ENCODE measurements at regions not wholly inside any gene's neighbourhood (a gene's known extent, or its start where the extent isn't known, plus 50 kb on each side); places are given as distances from the start of the nearest gene placed in this dataset.

DNA sequence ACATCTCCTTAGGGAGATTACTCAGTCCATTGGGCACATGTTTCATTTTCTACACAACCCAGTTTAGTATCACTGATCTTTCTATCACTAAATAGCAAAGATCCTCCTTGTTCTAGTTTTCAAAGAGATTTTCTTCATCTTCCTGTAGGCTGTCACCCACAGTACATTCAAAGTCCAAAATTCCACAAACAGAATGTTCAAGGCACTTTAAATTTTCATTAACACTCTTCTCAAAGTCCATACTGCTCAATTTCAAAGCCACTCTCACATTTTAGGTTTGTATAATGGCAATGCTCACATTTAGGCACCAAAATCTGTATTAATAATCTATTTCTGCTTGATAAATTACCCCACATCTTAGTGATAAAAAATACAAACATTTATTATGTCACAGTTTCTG lies 152.8 kb downstream of the FSIP2 start:
- no peak overlapping the region for H3K4me3 ChIP-seq (ENCODE audit: low read length)
- TF ChIP-seq ZNF274 (IDR thresholded peaks at IDR 0.05; ENCODE audit: low read depth, low read length), result no peak

DNA sequence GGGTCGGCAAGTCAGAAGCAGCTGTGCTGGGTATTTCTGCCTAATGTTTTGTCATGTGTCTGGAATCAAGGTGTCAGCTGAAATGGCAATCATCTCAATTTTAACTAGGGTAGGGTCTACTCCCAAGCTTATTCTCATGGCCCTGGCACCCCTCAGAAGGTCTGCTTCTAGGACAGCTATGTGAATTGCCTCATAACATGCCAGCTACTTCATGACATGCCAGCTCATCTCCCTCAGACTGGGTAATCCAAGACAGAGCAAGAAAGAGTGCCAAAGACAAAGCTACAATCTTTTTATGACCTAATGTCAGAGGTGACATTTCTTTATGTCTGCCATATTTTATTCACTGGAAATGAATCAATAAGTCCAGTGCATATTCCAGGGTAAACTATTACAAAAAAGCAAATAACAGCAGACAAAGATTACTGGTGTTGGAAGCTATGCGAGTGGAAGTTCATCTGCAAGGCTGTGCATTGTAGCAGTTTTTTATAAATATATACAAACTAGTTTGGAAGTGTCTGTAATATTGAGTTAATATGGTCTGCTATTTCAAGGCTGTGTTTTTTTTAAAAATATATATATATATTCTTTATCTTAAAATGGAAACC lies 153.3 kb downstream of the FSIP2 start:
- no peak for TF ChIP-seq ZNF274 (IDR thresholded peaks at IDR 0.05; ENCODE audit: low read depth, low read length)
- no peak overlapping the region for H3K4me3 ChIP-seq (ENCODE audit: low read length)

DNA sequence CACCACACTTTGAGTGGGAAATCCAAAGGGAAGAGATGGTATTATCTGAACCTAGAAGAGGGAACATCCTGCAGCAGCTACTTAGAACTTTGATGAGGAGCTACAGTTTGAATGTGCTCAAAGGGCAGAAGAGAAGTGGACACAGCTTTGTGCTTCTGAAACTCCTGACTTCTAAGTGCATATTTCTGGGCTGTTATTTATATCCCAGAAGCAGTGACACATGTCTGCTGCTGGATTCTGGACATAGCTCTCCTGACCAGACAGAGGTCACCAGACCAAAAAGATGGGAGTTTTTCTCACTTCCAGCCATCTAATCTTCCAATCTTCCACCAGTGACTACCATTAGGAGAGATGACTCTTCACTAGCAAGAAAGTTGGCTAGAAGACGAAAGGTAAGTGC lies 153.9 kb downstream of the FSIP2 start:
- TF ChIP-seq ZNF274 (IDR thresholded peaks at IDR 0.05; ENCODE audit: low read depth, low read length), result no peak

DNA sequence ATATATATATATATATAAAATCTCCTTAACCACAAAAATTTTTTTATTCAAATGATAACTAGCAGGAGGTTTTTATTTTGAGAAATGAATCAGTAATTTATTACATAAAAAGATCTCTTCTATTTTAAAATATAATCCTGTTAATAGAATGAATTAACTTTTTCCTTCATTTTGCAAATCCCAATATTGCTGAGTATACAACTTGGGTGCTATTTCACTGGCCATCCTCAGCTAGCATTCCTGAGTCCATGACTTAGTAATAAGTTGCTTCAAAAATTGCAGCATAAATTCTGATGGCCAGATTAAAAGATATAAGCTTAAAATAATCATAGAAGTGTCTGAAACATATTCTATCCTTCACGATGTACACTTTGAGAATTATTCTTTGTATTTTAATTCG lies 155.6 kb downstream of the FSIP2 start:
- H3K4me3 ChIP-seq (ENCODE audit: low read length), result no peak overlapping the region
- TF ChIP-seq ZNF274 (IDR thresholded peaks at IDR 0.05; ENCODE audit: low read depth, low read length), result no peak

More for the DNA sequence above, 153.9 kb downstream of the FSIP2 start:
- H3K4me3 ChIP-seq (ENCODE audit: low read length), result no peak overlapping the region

DNA sequence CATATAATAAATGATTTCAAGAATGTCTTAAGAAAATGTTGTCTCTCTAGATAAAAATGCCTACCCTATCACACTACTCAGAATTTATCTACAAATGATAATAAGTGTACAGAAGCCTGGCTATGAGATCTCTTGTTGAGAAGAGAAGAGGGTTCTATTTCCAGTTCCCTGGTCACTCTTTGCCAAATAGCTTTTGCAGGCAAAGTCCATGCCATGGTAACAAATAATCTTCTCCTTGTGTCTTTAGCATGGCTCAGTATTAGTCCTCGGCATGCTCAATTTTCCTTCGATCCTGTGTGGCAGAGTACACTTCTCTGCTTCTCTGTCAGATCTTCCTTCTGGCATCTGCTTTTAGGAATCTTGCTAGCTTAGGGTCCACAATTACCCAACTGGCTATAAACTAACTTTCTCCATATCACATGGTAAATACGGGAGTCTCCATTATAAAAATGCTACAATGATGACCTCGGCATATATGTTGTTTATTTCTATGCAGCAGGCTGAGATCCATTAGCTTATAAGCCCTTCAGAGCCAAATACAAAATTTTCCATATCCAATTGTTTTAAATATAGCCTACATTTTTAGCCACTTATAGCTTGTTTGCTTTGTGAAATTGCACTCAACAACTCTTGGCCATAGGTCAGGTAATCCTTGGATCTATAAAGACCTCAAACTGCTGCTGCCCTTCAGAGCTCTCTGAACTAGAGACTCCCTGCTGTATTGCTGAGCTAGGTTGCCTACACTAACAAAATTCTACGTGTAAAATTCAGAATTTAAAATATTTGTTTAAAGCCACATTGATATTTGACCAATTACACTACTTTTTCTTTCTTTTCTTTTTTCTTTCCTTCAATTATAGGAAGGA lies 157.5 kb downstream of the FSIP2 start:
- H3K4me3 ChIP-seq (ENCODE audit: low read length), result no peak overlapping the region
- TF ChIP-seq ZNF274 (IDR thresholded peaks at IDR 0.05; ENCODE audit: low read depth, low read length), result no peak

- no peak for TF ChIP-seq ZNF274 (IDR thresholded peaks at IDR 0.05; ENCODE audit: low read depth, low read length)
- no peak overlapping the region for H3K4me3 ChIP-seq (ENCODE audit: low read length)
Observed at GRCh38 chr2:185899366-185899765, 160.8 kb downstream of the FSIP2 start.

- no peak for TF ChIP-seq ZNF274 (IDR thresholded peaks at IDR 0.05; ENCODE audit: low read depth, low read length)
- H3K4me3 ChIP-seq (ENCODE audit: low read length), result no peak overlapping the region
Observed at GRCh38 chr2:185919155-185919554, 180.6 kb downstream of the FSIP2 start.

DNA sequence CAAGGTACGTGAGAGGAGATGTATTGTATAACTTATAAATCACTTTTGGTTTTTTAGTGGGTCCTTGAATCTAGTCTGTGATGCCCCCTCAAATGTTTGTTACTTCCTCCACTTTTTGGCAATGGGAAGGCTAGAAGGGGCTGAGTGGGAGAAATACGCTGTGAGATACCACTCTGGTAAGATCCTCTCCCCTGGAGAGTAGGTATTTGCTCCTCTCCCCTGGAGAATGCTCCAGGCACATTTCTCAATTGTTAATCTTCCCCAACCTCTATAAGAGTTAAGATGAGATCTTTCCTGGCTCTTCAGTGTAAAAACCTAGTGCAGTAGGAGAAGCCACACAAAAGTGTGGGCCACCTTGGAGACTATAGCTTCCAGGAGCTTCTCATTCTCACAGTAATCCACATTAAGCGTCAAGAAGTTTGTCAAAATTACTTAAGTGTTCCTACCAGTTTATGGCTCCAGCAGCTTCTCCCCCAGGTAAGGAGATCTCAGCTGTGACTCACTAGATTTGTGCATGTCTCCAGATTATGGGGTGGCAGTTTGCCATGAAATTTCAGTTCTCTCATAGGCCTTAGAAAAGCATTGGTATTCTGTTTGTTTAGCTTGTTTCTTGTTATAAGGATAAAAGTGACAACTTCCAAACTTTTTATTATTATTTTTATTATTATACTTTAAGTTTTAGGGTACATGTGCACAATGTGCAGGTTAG lies 182.6 kb downstream of the FSIP2 start:
- H3K4me3 ChIP-seq (ENCODE audit: low read length), result no peak overlapping the region
- no peak for TF ChIP-seq ZNF274 (IDR thresholded peaks at IDR 0.05; ENCODE audit: low read depth, low read length)

- H3K4me3 ChIP-seq (ENCODE audit: low read length), result no peak overlapping the region
- TF ChIP-seq ZNF274 (IDR thresholded peaks at IDR 0.05; ENCODE audit: low read depth, low read length), result no peak
Observed at GRCh38 chr2:185934232-185934631, 195.6 kb downstream of the FSIP2 start.

DNA sequence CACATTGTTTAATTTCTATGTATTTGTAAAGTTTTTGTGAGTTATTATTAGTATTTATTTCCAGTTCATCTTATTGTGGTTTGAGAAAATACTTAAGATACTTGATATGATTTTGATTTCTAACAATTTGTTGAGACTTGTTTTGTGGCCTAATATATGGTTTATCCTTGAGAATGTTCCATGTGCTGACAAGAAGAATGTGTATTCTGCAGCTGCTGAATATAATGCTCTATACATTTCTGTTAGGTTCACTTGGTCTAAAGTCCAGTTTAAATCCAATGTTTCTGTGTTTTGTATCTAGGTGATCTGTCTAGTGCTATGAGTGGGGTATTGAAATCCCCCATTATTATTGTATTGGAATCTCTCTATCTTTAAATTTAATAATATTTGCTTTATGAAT lies 201.3 kb downstream of the FSIP2 start:
- no peak for TF ChIP-seq ZNF274 (IDR thresholded peaks at IDR 0.05; ENCODE audit: low read depth, low read length)
- no peak overlapping the region for H3K4me3 ChIP-seq (ENCODE audit: low read length)

DNA sequence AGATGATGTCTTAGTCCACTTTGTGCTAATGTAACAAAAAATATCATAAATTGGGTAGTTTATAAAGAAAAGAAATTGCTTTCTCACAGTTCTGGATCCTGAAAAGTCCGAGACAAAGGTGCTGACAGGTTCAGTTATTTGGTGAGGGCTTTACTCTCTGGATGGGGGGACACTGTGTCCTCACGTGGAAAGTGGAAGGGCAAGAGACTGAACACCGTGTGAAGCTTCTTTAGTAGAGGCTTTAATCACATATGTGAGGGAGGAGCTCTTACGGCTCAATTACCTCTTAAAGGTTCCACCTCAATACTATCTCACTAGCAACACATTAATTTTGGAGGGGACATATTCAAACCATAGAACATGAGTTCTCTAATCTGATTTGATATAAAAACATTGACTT lies 204.3 kb downstream of the FSIP2 start:
- TF ChIP-seq ZNF274 (IDR thresholded peaks at IDR 0.05; ENCODE audit: low read depth, low read length), result peak; percentile 53
- no peak overlapping the region for H3K4me3 ChIP-seq (ENCODE audit: low read length)

- no peak for TF ChIP-seq ZNF274 (IDR thresholded peaks at IDR 0.05; ENCODE audit: low read depth, low read length)
- H3K4me3 ChIP-seq (ENCODE audit: low read length), result no peak overlapping the region
Observed at GRCh38 chr2:185947722-185948121, 209.1 kb downstream of the FSIP2 start.

DNA sequence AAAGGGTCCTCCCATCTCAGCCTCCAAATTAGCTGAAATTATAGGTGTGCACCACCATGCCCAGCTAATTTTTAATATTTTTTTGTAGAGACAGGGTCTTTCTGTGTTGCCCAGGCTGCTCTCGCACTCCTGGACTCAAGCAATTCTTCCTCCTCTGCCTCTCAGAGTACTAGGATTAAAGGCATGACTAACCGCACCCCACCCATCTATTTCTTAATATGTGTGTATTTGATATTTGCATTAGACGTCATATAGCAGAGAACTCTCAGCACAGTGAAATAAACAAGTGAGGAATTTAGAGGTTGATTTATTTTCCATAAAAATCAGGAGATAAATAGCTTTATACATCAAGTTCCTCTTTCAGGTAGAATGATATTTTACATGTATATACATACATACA lies 213.5 kb downstream of the FSIP2 start:
- TF ChIP-seq ZNF274 (IDR thresholded peaks at IDR 0.05; ENCODE audit: low read depth, low read length), result no peak
- no peak overlapping the region for H3K4me3 ChIP-seq (ENCODE audit: low read length)

DNA sequence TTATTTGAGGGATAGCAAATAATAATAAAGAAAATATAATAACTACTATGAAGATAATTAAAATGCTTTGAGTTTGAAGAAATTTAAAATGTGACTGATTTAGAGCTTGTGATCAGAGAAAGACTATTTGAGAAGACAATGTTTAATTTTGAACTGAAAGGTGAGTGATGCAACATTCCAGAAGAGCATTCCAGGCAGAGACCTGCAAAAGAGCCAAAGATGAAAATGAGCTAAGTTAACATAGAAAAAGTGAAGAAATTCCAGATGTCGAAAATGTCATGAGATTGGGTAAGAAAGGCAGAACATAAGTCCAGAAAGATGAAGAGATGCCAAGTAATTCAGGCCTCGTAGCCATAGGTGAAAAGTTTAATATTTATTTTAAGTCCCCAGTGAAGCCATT lies 215.8 kb downstream of the FSIP2 start:
- TF ChIP-seq ZNF274 (IDR thresholded peaks at IDR 0.05; ENCODE audit: low read depth, low read length), result no peak
- H3K4me3 ChIP-seq (ENCODE audit: low read length), result no peak overlapping the region

DNA sequence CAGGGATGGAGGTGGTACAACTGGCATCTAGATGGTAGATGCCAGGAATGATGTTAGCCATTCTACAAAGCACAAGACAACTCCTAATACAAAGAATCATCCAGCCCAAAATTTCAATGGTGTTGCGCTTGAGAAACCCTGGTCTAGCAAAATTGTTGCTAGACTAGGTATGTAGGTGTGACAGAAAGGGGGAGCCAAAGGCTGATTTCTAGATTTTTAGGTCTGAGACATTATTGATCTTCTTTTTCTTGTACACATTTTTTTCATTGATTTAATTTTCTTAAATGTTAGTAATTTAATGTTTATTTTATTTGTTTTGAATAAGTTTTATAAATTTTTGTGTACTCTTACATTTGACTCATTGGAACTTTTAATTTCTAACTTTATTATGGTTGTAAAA lies 216.4 kb downstream of the FSIP2 start:
- TF ChIP-seq ZNF274 (IDR thresholded peaks at IDR 0.05; ENCODE audit: low read depth, low read length), result no peak
- H3K4me3 ChIP-seq (ENCODE audit: low read length), result no peak overlapping the region
